Esophagus squamous epithelium (tissue), 4 donors: ENCODE measurements at regions not wholly inside any gene's neighbourhood (a gene's known extent, or its start where the extent isn't known, plus 50 kb on each side); places are given as distances from the start of the nearest gene placed in this dataset.

Experiments
- CTCF ChIP-seq, 6 experiments: fragments of 450-650 bp in 4 of 6; fragments of 200-600 bp in 2 of 6; sonication (generic) in 2 of 6; IDR thresholded peaks; one replicate each; pipeline ENCODE4 v1.5.1; 2016 to 2019; ENCODE audit warnings: antibody characterized with exemption in 6 of 6, mild to moderate bottlenecking in 4 of 6, moderate library complexity in 4 of 6
- POLR2A ChIP-seq, 4 donors: fragments of 450-650 bp; IDR thresholded peaks; one replicate each; pipeline ENCODE4 v1.6.1; 2017; ENCODE audit warnings: antibody characterized with exemption in 4 of 4, mild to moderate bottlenecking in 4 of 4, moderate library complexity in 3 of 4

GRCh38 chr10:52631648-52632047 lies 140.9 kb downstream of the MBL2 start:
- TF ChIP-seq CTCF (IDR thresholded peaks at IDR 0.05) (no peak), POLR2A (IDR thresholded peaks at IDR 0.05) (no peak)
